ENCODE measurements at regions not wholly inside any gene's neighbourhood (a gene's known extent, or its start where the extent isn't known, plus 50 kb on each side); places are given as distances from the start of the nearest gene placed in this dataset.
"Not testable (repeated sequence)": the region's sequence is repeated elsewhere in the genome, so short reads cannot be mapped to it uniquely, and the experiment has no call there.

DNA sequence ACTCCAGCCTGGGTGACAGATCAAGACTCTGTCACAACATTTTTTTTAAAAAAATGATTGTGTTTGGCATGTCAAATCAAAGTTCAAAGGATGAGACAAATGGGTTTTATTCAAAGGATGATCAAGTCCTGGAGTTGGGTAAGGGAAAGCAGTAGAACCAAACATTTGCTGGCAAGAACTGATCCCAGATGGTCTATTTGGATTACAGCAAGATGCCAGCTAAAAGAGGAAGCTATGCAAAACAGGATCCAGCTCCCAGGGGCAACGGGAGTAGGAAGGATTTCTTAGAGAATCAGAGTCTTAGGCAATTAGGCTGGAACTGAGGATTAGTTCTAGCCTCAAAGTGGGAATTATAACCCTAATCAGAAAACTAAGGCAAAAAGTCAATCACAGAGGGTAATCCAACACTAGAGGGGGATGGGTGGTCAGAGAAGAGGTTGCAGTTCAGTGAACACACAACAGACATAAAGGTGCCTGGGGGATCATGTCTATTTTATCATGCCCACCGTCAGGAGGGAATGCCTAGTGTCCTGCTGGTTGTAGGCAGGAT is 133.0 kb upstream of the PLS3 start:
- WGBS, 2 donors, result 60 to 70% methylated on average over 1 to 2 of the region's 2 CpGs
- TF ChIP-seq, protein P1, sequence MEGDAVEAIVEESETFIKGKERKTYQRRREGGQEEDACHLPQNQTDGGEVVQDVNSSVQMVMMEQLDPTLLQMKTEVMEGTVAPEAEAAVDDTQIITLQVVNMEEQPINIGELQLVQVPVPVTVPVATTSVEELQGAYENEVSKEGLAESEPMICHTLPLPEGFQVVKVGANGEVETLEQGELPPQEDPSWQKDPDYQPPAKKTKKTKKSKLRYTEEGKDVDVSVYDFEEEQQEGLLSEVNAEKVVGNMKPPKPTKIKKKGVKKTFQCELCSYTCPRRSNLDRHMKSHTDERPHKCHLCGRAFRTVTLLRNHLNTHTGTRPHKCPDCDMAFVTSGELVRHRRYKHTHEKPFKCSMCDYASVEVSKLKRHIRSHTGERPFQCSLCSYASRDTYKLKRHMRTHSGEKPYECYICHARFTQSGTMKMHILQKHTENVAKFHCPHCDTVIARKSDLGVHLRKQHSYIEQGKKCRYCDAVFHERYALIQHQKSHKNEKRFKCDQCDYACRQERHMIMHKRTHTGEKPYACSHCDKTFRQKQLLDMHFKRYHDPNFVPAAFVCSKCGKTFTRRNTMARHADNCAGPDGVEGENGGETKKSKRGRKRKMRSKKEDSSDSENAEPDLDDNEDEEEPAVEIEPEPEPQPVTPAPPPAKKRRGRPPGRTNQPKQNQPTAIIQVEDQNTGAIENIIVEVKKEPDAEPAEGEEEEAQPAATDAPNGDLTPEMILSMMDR (IDR thresholded peaks at IDR 0.05), result no peak
- no peak for TF ChIP-seq POLR2A (IDR thresholded peaks at IDR 0.05)
- Histone ChIP-seq H3K9me3 (no peaks in the 10 kb centered on the region), H3K27me3 (no peaks in the 10 kb centered on the region), H3K27ac (no peak overlapping the region), H3K36me3 (ENCODE audit: low read depth, missing control alignments) (no peaks in the 10 kb centered on the region), H3K4me3 (no peak overlapping the region), H3K4me1 (no peaks in the 10 kb centered on the region)
- DNase-seq, result no peak
- intact Hi-C loops (cut with DNase I; ENCODE audit: low total_unique reads), result no loop called here

DNA sequence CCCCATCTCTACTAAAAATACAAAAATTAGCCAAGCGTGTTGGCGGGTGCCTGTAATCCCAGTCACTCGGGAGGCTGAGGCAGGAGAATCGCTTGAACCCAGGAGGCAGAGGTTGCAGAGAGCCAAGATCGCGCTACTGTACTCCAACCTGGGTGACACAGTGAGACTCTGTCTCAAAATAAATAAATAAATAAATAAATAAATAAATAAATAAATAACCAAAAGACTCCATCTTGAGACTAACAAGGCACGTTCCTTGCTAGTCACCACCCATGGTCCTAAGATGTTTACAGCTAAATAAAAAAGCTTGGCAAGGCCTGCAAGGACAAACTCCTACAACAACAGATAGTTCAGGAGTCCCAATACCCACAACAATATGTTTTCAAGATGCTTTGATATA is 126.1 kb upstream of the PLS3 start:
- H3K27me3 ChIP-seq; DNase-seq; H3K4me3 ChIP-seq; H3K36me3 ChIP-seq (ENCODE audit: low read depth, missing control alignments); H3K4me1 ChIP-seq; intact Hi-C loops (cut with DNase I; ENCODE audit: low total_unique reads); H3K9me3 ChIP-seq; H3K27ac ChIP-seq: not testable (repeated sequence)
- WGBS, 2 donors, result 88 to 99% methylated on average over 3 to 7 of the region's 7 CpGs

DNA sequence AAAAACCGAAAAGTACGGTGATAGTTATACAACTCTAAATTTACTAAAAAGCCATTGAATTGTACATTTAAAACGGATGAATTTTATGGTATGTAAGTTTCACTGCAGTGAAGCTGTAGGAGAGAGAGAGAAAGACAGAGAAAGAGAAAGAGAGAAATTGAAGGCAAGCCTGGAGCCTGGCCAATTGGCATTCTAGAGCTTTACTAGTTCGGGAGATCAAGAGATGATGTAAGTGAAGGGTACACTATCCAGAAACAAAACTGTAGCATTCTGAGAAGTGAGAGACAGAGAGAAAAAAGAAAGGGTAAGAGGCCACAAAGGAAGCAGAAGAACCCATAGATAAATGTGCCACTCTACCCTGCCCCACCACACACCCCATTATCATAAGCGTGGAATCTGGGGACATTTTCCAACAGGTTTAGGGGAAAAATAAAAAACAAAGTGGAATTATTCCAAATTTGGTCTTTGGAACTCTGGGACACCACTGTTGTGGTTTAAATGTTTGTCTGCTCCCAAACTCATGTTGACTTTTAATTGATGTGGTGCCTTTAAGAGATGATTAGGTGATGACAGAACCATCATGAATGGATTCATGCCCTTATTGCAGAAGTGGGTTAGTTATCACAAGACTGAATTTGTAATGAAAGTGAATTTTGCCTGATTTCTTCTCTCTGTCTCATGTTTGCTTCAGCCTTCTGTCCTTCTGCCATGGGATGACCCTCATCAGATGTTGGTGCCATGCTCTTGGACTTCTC is 123.0 kb upstream of the PLS3 start:
- no peaks in the 10 kb centered on the region for H3K27me3 ChIP-seq
- WGBS, 2 donors, result 91 to 95% methylated on average over 5 of the region's 5 CpGs
- no peak overlapping the region for H3K27ac ChIP-seq
- no peak for DNase-seq
- H3K9me3 ChIP-seq, result no peaks in the 10 kb centered on the region
- H3K4me3 ChIP-seq, result no peak overlapping the region
- TF ChIP-seq, protein P1 (IDR thresholded peaks at IDR 0.05), result no peak
- no peak for TF ChIP-seq POLR2A (IDR thresholded peaks at IDR 0.05)
- no peaks in the 10 kb centered on the region for H3K4me1 ChIP-seq
- H3K36me3 ChIP-seq (ENCODE audit: low read depth, missing control alignments), result no peaks in the 10 kb centered on the region
- intact Hi-C loops (cut with DNase I; ENCODE audit: low total_unique reads), result no loop called here

DNA sequence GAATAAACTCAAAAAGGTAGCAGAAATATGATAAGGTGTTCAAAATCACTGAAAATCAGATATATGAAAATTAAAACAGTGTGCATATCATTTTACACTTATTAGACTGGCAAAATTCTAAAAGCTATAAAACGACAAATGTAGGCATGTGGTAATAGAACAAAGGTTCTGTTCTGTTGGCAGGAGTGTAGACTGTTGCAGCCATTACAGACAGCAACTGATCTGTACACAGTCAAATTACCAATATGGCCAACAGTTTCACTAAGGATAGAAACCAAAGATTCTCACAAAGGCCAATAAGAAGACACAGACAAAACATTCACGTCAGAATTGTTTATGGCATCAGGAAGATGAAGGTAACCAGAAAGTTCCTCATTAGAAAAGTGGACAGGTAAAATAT is 112.8 kb upstream of the PLS3 start:
- WGBS, 2 donors, result 92 to 96% methylated on average over 2 of the region's 2 CpGs
- Histone ChIP-seq H3K27ac (no peak overlapping the region), H3K9me3 (no peaks in the 10 kb centered on the region), H3K4me3 (no peak overlapping the region), H3K36me3 (ENCODE audit: low read depth, missing control alignments) (no peaks in the 10 kb centered on the region), H3K27me3 (no peaks in the 10 kb centered on the region), H3K4me1 (no peaks in the 10 kb centered on the region)
- intact Hi-C loops (cut with DNase I; ENCODE audit: low total_unique reads), result no loop called here
- TF ChIP-seq, protein P1 (IDR thresholded peaks at IDR 0.05), result no peak
- TF ChIP-seq POLR2A (IDR thresholded peaks at IDR 0.05), result no peak
- DNase-seq, result no peak

DNA sequence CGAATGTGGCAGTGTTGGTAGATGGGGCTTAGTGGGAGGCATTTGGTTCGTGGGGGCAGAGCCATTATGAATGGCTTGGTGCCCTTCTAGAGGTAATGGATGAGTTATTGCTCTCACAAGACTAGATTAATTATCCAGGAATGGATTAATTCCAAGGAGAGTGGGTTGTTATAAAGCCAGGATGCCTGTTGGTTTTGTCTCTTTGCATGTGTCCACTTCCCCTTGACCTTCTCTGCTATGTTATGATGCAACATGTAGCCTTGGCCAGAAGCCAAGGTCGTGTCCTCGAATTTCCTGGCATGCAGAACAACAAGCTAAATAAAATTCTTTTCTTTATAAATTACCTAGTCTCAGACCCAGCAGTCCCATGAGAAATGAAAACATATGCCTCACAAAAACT is 111.2 kb upstream of the PLS3 start:
- Histone ChIP-seq H3K4me3 (no peak overlapping the region), H3K27me3 (no peaks in the 10 kb centered on the region), H3K27ac (no peak overlapping the region), H3K36me3 (ENCODE audit: low read depth, missing control alignments) (no peaks in the 10 kb centered on the region), H3K4me1 (no peaks in the 10 kb centered on the region), H3K9me3 (no peaks in the 10 kb centered on the region)
- no peak for TF ChIP-seq POLR2A (IDR thresholded peaks at IDR 0.05)
- TF ChIP-seq, protein P1 (IDR thresholded peaks at IDR 0.05), result no peak
- 28% methylated on average over 4 of the region's 4 CpGs for whole genome bisulfite sequencing, 2 donors
- intact Hi-C loops (cut with DNase I; ENCODE audit: low total_unique reads), result no loop called here
- peak; percentile 25 for DNase-seq
